Cardiac septum (tissue), 1 donor: ENCODE measurements at regions not wholly inside any gene's neighbourhood (a gene's known extent, or its start where the extent isn't known, plus 50 kb on each side); places are given as distances from the start of the nearest gene placed in this dataset.

Experiments
- DNase-seq: peaks from one replicate; pipeline ENCODE4 v3.0.0-alpha.2; 2020; ENCODE audit warnings: low spot score
- intact Hi-C: fragments of 100-400 bp; cut with DNase I; formaldehyde crosslinking; loops from one replicate; pipeline ENCODE4 v1.14.0; 2022
- donor health status: DM: no; HTN: no; CAD: no.

- intact Hi-C loops, result no loop called here
- no peak for DNase-seq
Observed at GRCh38 chr11:62073061-62073460, 50.8 kb upstream of the INCENP start.

- DNase-seq, result no peak
- intact Hi-C loops, result no loop called here
Observed at GRCh38 chr11:62071408-62071807, 52.4 kb upstream of the INCENP start.

GRCh38 chr11:62069986-62070919 is 53.6 kb upstream of the INCENP start:
- no peak for DNase-seq
- intact Hi-C loops, result no loop called here

- DNase-seq, result no peak
- intact Hi-C loops, result no loop called here
Observed at GRCh38 chr11:62069374-62069773, 54.4 kb upstream of the INCENP start.

GRCh38 chr11:62068730-62069129 is 55.1 kb upstream of the INCENP start:
- DNase-seq, result no peak
- intact Hi-C loops, result no loop called here

- intact Hi-C loops, result no loop called here
- DNase-seq, result no peak
Observed at GRCh38 chr11:62067741-62068140, 56.1 kb upstream of the INCENP start.

- no peak for DNase-seq
- intact Hi-C loops, result no loop called here
Observed at GRCh38 chr11:62064221-62064620, 59.6 kb upstream of the INCENP start.

GRCh38 chr11:62062223-62062861 is 61.5 kb upstream of the INCENP start:
- DNase-seq, result no peak
- intact Hi-C loops, result no loop called here

GRCh38 chr11:62061356-62062222 is 62.2 kb upstream of the INCENP start:
- DNase-seq, result no peak
- intact Hi-C loops, result no loop called here

- DNase-seq, result no peak
- intact Hi-C loops, result loop anchor here (10.0 kb wide), 1 partner anchor 102 kb away; the partner anchor contains the start of gene BEST1
Observed at GRCh38 chr11:62057069-62057468, 66.7 kb upstream of the INCENP start.

GRCh38 chr11:62055970-62056369 is 67.8 kb upstream of the INCENP start:
- DNase-seq, result no peak
- intact Hi-C loops, result loop anchor here (10.0 kb wide), 1 partner anchor 101 kb away; the partner anchor contains the start of gene BEST1

- DNase-seq, result no peak
- intact Hi-C loops, result loop anchor here (10.0 kb wide), 1 partner anchor 100 kb away; the partner anchor contains the start of gene BEST1
Observed at GRCh38 chr11:62054484-62055121, 69.2 kb upstream of the INCENP start.

- no peak for DNase-seq
- intact Hi-C loops, result loop anchor here (10.0 kb wide), 1 partner anchor 99 kb away; the partner anchor contains the start of gene BEST1
Observed at GRCh38 chr11:62054081-62054480, 69.7 kb upstream of the INCENP start.

GRCh38 chr11:62050716-62051115 is 73.1 kb upstream of the INCENP start:
- intact Hi-C loops, result loop anchor here (10.0 kb wide), 1 partner anchor 96 kb away; the partner anchor contains the start of gene BEST1
- no peak for DNase-seq

- intact Hi-C loops, result no loop called here
- DNase-seq, result no peak
Observed at GRCh38 chr11:62048100-62048499, 75.7 kb upstream of the INCENP start.

- intact Hi-C loops, result no loop called here
- DNase-seq, result no peak
Observed at GRCh38 chr11:62046568-62047100, 77.2 kb upstream of the INCENP start.

GRCh38 chr11:62044639-62045121 is 77.2 kb upstream of the FTH1 start:
- DNase-seq, result no peak
- intact Hi-C loops, result no loop called here

- intact Hi-C loops, result no loop called here
- DNase-seq, result no peak
Observed at GRCh38 chr11:62035293-62035692, 67.9 kb upstream of the FTH1 start.

GRCh38 chr11:62034036-62034338 is 66.6 kb upstream of the FTH1 start:
- DNase-seq, result no peak
- intact Hi-C loops, result no loop called here
